GM12878 (cell line): ENCODE measurements at regions not wholly inside any gene's neighbourhood (a gene's known extent, or its start where the extent isn't known, plus 50 kb on each side); places are given as distances from the start of the nearest gene placed in this dataset.

Experiments
- ATAC-seq: fragments of 200-7000 bp; cut with Tn5 transposase; 3 replicates; pipeline ENCODE4 v1.9.1; 2020; ENCODE audit warnings: mild to moderate bottlenecking, moderate library complexity
- BruUV-seq: library from RNA; stranded (reverse); fragments of 400-500 nt; replicated peaks from 2 replicates; lab custom pipeline; 2021; lab: Mats Ljungman, UMichigan
- CTCF ChIA-PET: fragments of 300-600 bp; sonication (Branson Sonifier 250); formaldehyde crosslinking; extraction: SDS; loops from one replicate; lab custom pipeline; 2021; ENCODE audit warnings: inconsistent platforms; lab: Yijun Ruan, JAX
- POLR2A ChIA-PET: fragments of 350-600 bp; formaldehyde crosslinking; extraction: SDS; loops from one replicate; lab custom pipeline; 2021; ENCODE audit warnings: inconsistent platforms; lab: Charles Lee
- RAD21 ChIA-PET: fragments of 300-600 bp; sonication (Branson Sonifier 250); formaldehyde crosslinking; loops from one replicate; lab custom pipeline; 2023; ENCODE audit warnings: antibody characterized with exemption; ENCODE audit not compliant: unreplicated experiment; lab: Charles Lee
- SMC1A ChIA-PET: fragments of 300-600 bp; sonication (Branson Sonifier 250); formaldehyde crosslinking; loops from one replicate; lab custom pipeline; 2023; ENCODE audit not compliant: unreplicated experiment, uncharacterized antibody; lab: Charles Lee
- DNase-seq: peaks from one replicate; pipeline ENCODE4 v3.0.0-alpha.2; 2011; ENCODE audit warnings: low read depth, low spot score
- FAIRE-seq: peaks from 3 replicates; lab custom pipeline; 2011; peaks lifted over from hg19 to GRCh38; lab: Jason Lieb, UNC
- H2AFZ ChIP-seq: 2 replicates; pipeline ENCODE4 v1.6.0; 2011; ENCODE audit warnings: low read depth, low read length, control low read depth; ENCODE audit not compliant: control insufficient read depth
- H3K27ac ChIP-seq: 2 replicates; pipeline ENCODE4 v1.5.1; 2011; ENCODE audit warnings: control low read depth; ENCODE audit not compliant: control insufficient read depth, insufficient read depth
- H3K27me3 ChIP-seq, 2 experiments: replicated peaks in 1 of 2; 2 replicates each; pipeline versions ENCODE4 v1.6.0 to v1.6.1; 2011; ENCODE audit warnings: low read length in 1 of 2; ENCODE audit not compliant: control insufficient read depth in 2 of 2, insufficient read depth in 2 of 2
- H3K36me3 ChIP-seq, 2 experiments: 2 replicates each; pipeline ENCODE4 v1.5.1; 2011; ENCODE audit warnings: low read length in 1 of 2; ENCODE audit not compliant: control insufficient read depth in 2 of 2, insufficient read depth in 2 of 2
- H3K4me1 ChIP-seq: 2 replicates; pipeline ENCODE4 v1.6.1; 2011; ENCODE audit warnings: mild to moderate bottlenecking, low read length, moderate library complexity, mixed read lengths; ENCODE audit not compliant: control insufficient read depth, insufficient read depth
- H3K4me2 ChIP-seq: 2 replicates; pipeline ENCODE4 v1.6.0; 2011; ENCODE audit warnings: control low read depth; ENCODE audit not compliant: control insufficient read depth, insufficient read depth
- H3K4me3 ChIP-seq: fragments of 200-600 bp; sonication (generic); 2 replicates; pipeline ENCODE4 v1.5.1; 2016
- H3K79me2 ChIP-seq: 2 replicates; pipeline ENCODE4 v1.6.0; 2011; ENCODE audit warnings: low read length; ENCODE audit not compliant: control insufficient read depth, insufficient read depth
- H3K9ac ChIP-seq: 2 replicates; pipeline ENCODE4 v1.8.0; 2011; ENCODE audit warnings: low read length, control low read depth, mixed read lengths; ENCODE audit not compliant: control insufficient read depth, insufficient read depth
- H3K9me3 ChIP-seq: replicated peaks from 3 replicates; pipeline ENCODE4 v1.5.1; 2011; ENCODE audit warnings: mild to moderate bottlenecking, low read length; ENCODE audit not compliant: control insufficient read depth, insufficient read depth
- H4K20me1 ChIP-seq: 2 replicates; pipeline ENCODE4 v1.6.0; 2011; ENCODE audit not compliant: control insufficient read depth, insufficient read depth
- CHD1 ChIP-seq: IDR thresholded peaks from 2 replicates; pipeline ENCODE4 v1.6.1; 2012; ENCODE audit warnings: low read depth, low read length, improper control_type of control experiment
- CHD4 ChIP-seq: fragments of 200-600 bp; sonication (generic); IDR thresholded peaks from 2 replicates; pipeline ENCODE4 v1.6.1; 2016; ENCODE audit warnings: mild to moderate bottlenecking
- ETV6 ChIP-seq, 2 experiments: fragments of 450-650 bp in 1 of 2; IDR thresholded peaks in 1 of 2; conservative IDR thresholded peaks in 1 of 2; 2 replicates each; pipeline ENCODE4 v1.6.1; 2014; ENCODE audit warnings: antibody characterized with exemption in 1 of 2, borderline replicate concordance in 1 of 2, low read depth in 1 of 2, mild to moderate bottlenecking in 1 of 2, moderate library complexity in 1 of 2
- EZH2 ChIP-seq: IDR thresholded peaks from 2 replicates; pipeline ENCODE4 v1.6.1; 2012; ENCODE audit warnings: low read depth, mild to moderate bottlenecking, control low read depth, inconsistent platforms, low read length, borderline replicate concordance; ENCODE audit not compliant: control insufficient read depth
- HDGF ChIP-seq: fragments of 450-650 bp; IDR thresholded peaks from 2 replicates; pipeline ENCODE4 v1.6.1; 2016; ENCODE audit warnings: antibody characterized with exemption
- NR2C2 ChIP-seq: IDR thresholded peaks from 2 replicates; pipeline ENCODE4 v1.6.1; 2011; ENCODE audit warnings: borderline replicate concordance, low read depth; ENCODE audit not compliant: control insufficient read depth, insufficient read length
- RAD21 ChIP-seq: IDR thresholded peaks from 2 replicates; pipeline ENCODE4 v1.6.1; 2011; ENCODE audit warnings: mild to moderate bottlenecking, low read depth, low read length, moderate library complexity; ENCODE audit not compliant: insufficient read depth
- SIN3A ChIP-seq: IDR thresholded peaks from 2 replicates; pipeline ENCODE4 v1.6.1; 2012; ENCODE audit warnings: low read depth, low read length, improper control_type of control experiment
- SREBF2 ChIP-seq: IDR thresholded peaks from 2 replicates; pipeline ENCODE4 v1.6.1; 2012; ENCODE audit warnings: mild to moderate bottlenecking, low read length
- YBX1 ChIP-seq: fragments of 450-650 bp; IDR thresholded peaks from 2 replicates; pipeline ENCODE4 v1.6.1; 2016; ENCODE audit warnings: antibody characterized with exemption
- ZBTB40 ChIP-seq: fragments of 450-650 bp; IDR thresholded peaks from 2 replicates; pipeline ENCODE4 v1.6.1; 2016; ENCODE audit warnings: mild to moderate bottlenecking, moderate library complexity, borderline replicate concordance
- ZNF24 ChIP-seq: fragments of 450-650 bp; IDR thresholded peaks from 2 replicates; pipeline ENCODE4 v1.6.1; 2017; ENCODE audit warnings: antibody characterized with exemption, mild to moderate bottlenecking
- WGBS: methylation state at CpG from one replicate; pipeline ENCODE4 v1.1.6; 2016; ENCODE audit warnings: low lambda C conversion rate; ENCODE audit not compliant: insufficient replicate concordance, insufficient coverage; ENCODE audit errors: missing lambda C conversion rate; 5-methylcytosine and 5-hydroxymethylcytosine counted together
- in situ Hi-C: fragments of 300-500 bp; cut with MboI; formaldehyde crosslinking; loops from 9 replicates; pipeline ENCODE4 v1.14.3; 2018; ENCODE audit warnings: mixed read lengths
- intact Hi-C: fragments of 100-400 bp; cut with micrococcal nuclease; formaldehyde crosslinking; loops from one replicate; pipeline ENCODE4 v1.14.2; 2022; ENCODE audit not compliant: unreplicated experiment
- TF ChIP-seq, protein P1 (sequence below): IDR thresholded peaks from 2 replicates; pipeline ENCODE4 v1.6.1; 2011; ENCODE audit warnings: borderline replicate concordance, low read depth, mild to moderate bottlenecking, moderate library complexity, low read length; ENCODE audit not compliant: insufficient read depth, poor library complexity, severe bottlenecking

DNA sequence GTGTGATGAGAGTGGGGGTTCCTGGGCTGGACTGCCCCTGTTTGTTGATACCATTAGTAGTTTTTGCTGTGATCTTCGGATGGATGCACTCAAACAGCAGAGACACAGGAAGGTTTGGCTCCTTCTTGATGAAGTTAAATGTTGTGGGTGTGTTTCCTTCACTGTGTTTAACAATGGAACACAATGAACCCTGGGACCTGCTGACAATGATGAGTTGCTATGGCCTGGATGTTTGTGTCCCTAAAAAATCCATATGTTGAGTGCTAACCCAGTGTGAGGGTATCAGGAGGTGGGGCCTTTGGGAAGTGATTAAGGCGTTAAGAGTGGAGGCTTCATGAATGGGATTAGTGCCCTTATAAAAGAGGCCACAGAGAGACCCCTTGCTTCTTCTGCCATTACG is 237.4 kb upstream of the HS6ST1 start:
- CTCF ChIA-PET, result no interaction called here
- no peaks in the 10 kb centered on the region for H3K36me3 ChIP-seq
- no peak overlapping the region for H2AFZ ChIP-seq
- H4K20me1 ChIP-seq, result no peaks in the 10 kb centered on the region
- H3K27me3 ChIP-seq, result peaks cover 2 to 8% of the 10 kb centered on the region in 2 experiments
- WGBS, result 3% methylated on average over 3 of the region's 3 CpGs
- no peak for DNase-seq
- no TSS peak for BruUV-seq
- intact Hi-C loops (no loop called here), in situ Hi-C loops (no loop called here)
- no peak for FAIRE-seq
- SMC1A ChIA-PET, result no interaction called here
- no peaks in the 10 kb centered on the region for H3K9me3 ChIP-seq
- TF ChIP-seq, protein P1, sequence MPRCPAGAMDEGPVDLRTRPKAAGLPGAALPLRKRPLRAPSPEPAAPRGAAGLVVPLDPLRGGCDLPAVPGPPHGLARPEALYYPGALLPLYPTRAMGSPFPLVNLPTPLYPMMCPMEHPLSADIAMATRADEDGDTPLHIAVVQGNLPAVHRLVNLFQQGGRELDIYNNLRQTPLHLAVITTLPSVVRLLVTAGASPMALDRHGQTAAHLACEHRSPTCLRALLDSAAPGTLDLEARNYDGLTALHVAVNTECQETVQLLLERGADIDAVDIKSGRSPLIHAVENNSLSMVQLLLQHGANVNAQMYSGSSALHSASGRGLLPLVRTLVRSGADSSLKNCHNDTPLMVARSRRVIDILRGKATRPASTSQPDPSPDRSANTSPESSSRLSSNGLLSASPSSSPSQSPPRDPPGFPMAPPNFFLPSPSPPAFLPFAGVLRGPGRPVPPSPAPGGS, result no peak
- TF ChIP-seq YBX1 (no peak), CHD4 (no peak), RAD21 (no peak), EZH2 (no peak), ZBTB40 (no peak), SIN3A (no peak), HDGF (no peak), CHD1 (no peak), ETV6 (conservative IDR thresholded peaks at IDR 0.05 in 1 of 2, IDR thresholded peaks at IDR 0.05 in 1 of 2; ENCODE audit: borderline replicate concordance in 1 of 2, low read depth in 1 of 2) (no peak), SREBF2 (no peak), NR2C2 (no peak), ZNF24 (no peak)
- ATAC-seq, result no peak
- no peak overlapping the region for H3K4me2 ChIP-seq
- H3K4me1 ChIP-seq, result no peaks in the 10 kb centered on the region
- POLR2A ChIA-PET, result no interaction called here
- no peak overlapping the region for H3K27ac ChIP-seq
- RAD21 ChIA-PET, result no interaction called here
- no peak overlapping the region for H3K4me3 ChIP-seq
- no peak overlapping the region for H3K9ac ChIP-seq
- H3K79me2 ChIP-seq, result no peaks in the 10 kb centered on the region
